C4-2B (cell line): ENCODE measurements at regions not wholly inside any gene's neighbourhood (a gene's known extent, or its start where the extent isn't known, plus 50 kb on each side); places are given as distances from the start of the nearest gene placed in this dataset.

ENCODE experiments used
- CTCF ChIP-seq: fragments of 450-650 bp; conservative IDR thresholded peaks from 2 replicates; pipeline ENCODE4 v1.5.1; 2017; ENCODE audit warnings: mild to moderate bottlenecking
- ZFX ChIP-seq: fragments of 450-650 bp; IDR thresholded peaks from 2 replicates; pipeline ENCODE4 v1.6.1; 2017

GRCh38 chr3:72284471-72284870 lies 499.5 kb upstream of the PROK2 start:
- TF ChIP-seq CTCF (no peak), ZFX (no peak)
